GM23338 (cell line): ENCODE measurements at regions not wholly inside any gene's neighbourhood (a gene's known extent, or its start where the extent isn't known, plus 50 kb on each side); places are given as distances from the start of the nearest gene placed in this dataset.
A peak's percentile ranks its signal among the peaks of the same experiment; 100 is the strongest.

Experiments
- ATAC-seq: fragments of 200-7000 bp; cut with Tn5 transposase; 3 replicates; pipeline ENCODE4 v1.9.1; 2020
- DNase-seq: peaks from one replicate; pipeline ENCODE4 v3.0.0-alpha.2; 2015; ENCODE audit warnings: low spot score
- H2AFZ ChIP-seq: fragments of 200-600 bp; sonication (generic); 2 replicates; pipeline ENCODE4 v1.8.0; 2016; ENCODE audit warnings: antibody characterized with exemption, mild to moderate bottlenecking, moderate library complexity
- H3F3A ChIP-seq: fragments of 200-600 bp; sonication (generic); replicated peaks from 2 replicates; pipeline ENCODE4 v1.8.0; 2017; ENCODE audit warnings: antibody characterized with exemption, mixed run types, low read depth
- H3K27ac ChIP-seq: fragments of 200-600 bp; sonication (generic); 2 replicates; pipeline ENCODE4 v1.6.1; 2016; ENCODE audit warnings: low read depth
- H3K27me3 ChIP-seq: fragments of 200-600 bp; sonication (generic); 2 replicates; pipeline ENCODE4 v1.8.0; 2016; ENCODE audit warnings: mild to moderate bottlenecking, mixed run types, moderate library complexity; ENCODE audit not compliant: insufficient read depth
- H3K36me3 ChIP-seq: fragments of 200-600 bp; sonication (generic); 2 replicates; pipeline ENCODE4 v1.8.0; 2016; ENCODE audit warnings: mild to moderate bottlenecking; ENCODE audit not compliant: insufficient read depth
- H3K4me1 ChIP-seq: fragments of 200-600 bp; sonication (generic); 2 replicates; pipeline ENCODE4 v1.8.0; 2016; ENCODE audit warnings: mild to moderate bottlenecking, moderate library complexity; ENCODE audit not compliant: insufficient read depth
- H3K4me2 ChIP-seq: fragments of 200-600 bp; sonication (generic); 2 replicates; pipeline ENCODE4 v1.7.1; 2017; ENCODE audit warnings: mixed run types
- H3K4me3 ChIP-seq: fragments of 200-600 bp; sonication (generic); 2 replicates; pipeline ENCODE4 v1.6.1; 2016; ENCODE audit warnings: mixed run types
- H3K79me2 ChIP-seq: fragments of 200-600 bp; sonication (generic); replicated peaks from 2 replicates; pipeline ENCODE4 v1.8.0; 2017; ENCODE audit warnings: mild to moderate bottlenecking; ENCODE audit not compliant: insufficient read depth
- H3K9me2 ChIP-seq: fragments of 200-600 bp; sonication (generic); 2 replicates; pipeline ENCODE4 v1.8.0; 2017; ENCODE audit not compliant: insufficient read depth
- H4K20me1 ChIP-seq: fragments of 200-600 bp; sonication (generic); replicated peaks from 2 replicates; pipeline ENCODE4 v1.8.0; 2017; ENCODE audit warnings: mild to moderate bottlenecking; ENCODE audit not compliant: insufficient read depth
- H3K27ac Mint-ChIP-seq: 2 replicates; pipeline ENCODE4 v1.8.0; 2020; ENCODE audit warnings: inconsistent platforms, mild to moderate bottlenecking, moderate library complexity, mixed read lengths
- H3K27me3 Mint-ChIP-seq: 3 replicates; pipeline ENCODE4 v1.8.0; 2022; ENCODE audit warnings: low read depth, mild to moderate bottlenecking, moderate library complexity, mixed read lengths, inconsistent platforms; ENCODE audit not compliant: insufficient read depth, poor library complexity
- H3K36me3 Mint-ChIP-seq: 3 replicates; pipeline ENCODE4 v1.8.0; 2021; ENCODE audit warnings: low read depth, mild to moderate bottlenecking, inconsistent platforms, moderate library complexity, mixed read lengths
- H3K4me1 Mint-ChIP-seq: 3 replicates; pipeline ENCODE4 v1.8.0; 2020; ENCODE audit warnings: mild to moderate bottlenecking, inconsistent platforms, mixed read lengths
- H3K4me3 Mint-ChIP-seq: 3 replicates; pipeline ENCODE4 v1.8.0; 2021; ENCODE audit warnings: moderate library complexity, mild to moderate bottlenecking, inconsistent platforms, mixed read lengths
- H3K9me3 Mint-ChIP-seq: 3 replicates; pipeline ENCODE4 v1.8.0; 2020; ENCODE audit warnings: moderate library complexity, mild to moderate bottlenecking, inconsistent platforms, mixed read lengths
- CREB1 ChIP-seq: fragments of 250-450 bp; sonication (Bioruptor Pico); IDR thresholded peaks from 2 replicates; pipeline ENCODE4 v1.5.0; 2020; ENCODE audit warnings: low read depth, mild to moderate bottlenecking, moderate library complexity
- EZH2 ChIP-seq: fragments of 200-600 bp; sonication (generic); IDR thresholded peaks from one replicate; pipeline ENCODE4 v1.8.0; 2017; ENCODE audit warnings: antibody characterized with exemption, mild to moderate bottlenecking, low read depth; ENCODE audit not compliant: unreplicated experiment
- STAT1 ChIP-seq: IDR thresholded peaks from one replicate; pipeline ENCODE4 v1.6.1; 2016; ENCODE audit warnings: antibody characterized with exemption; ENCODE audit not compliant: unreplicated experiment
- ZNF462 ChIP-seq: fragments of 250-450 bp; sonication (Bioruptor Pico); IDR thresholded peaks from 2 replicates; pipeline ENCODE4 v1.5.0; 2020; ENCODE audit warnings: mild to moderate bottlenecking, moderate library complexity
- TF ChIP-seq, protein P1 (sequence below): IDR thresholded peaks from one replicate; pipeline ENCODE4 v1.6.1; 2018; ENCODE audit warnings: antibody characterized with exemption; ENCODE audit not compliant: unreplicated experiment

GRCh38 chr1:213714645-213715044, 273.1 kb upstream of the PROX1 start:
- Histone ChIP-seq H3K4me2 (no peak overlapping the region), H3K27me3 (no peaks in the 10 kb centered on the region)
- no peaks in the 10 kb centered on the region for H3K27me3 Mint-ChIP-seq

More at GRCh38 chr1:213714645-213715044, 273.1 kb upstream of the PROX1 start:
- no peak overlapping the region for H3K4me3 Mint-ChIP-seq
- no peak overlapping the region for H3K27ac Mint-ChIP-seq
- Histone ChIP-seq H3K4me3 (no peak overlapping the region), H2AFZ (peak overlapping the region; percentile 52), H4K20me1 (no peaks in the 10 kb centered on the region), H3K79me2 (no peaks in the 10 kb centered on the region), H3K27ac (no peak overlapping the region), H3K9me2 (peaks cover 1% of the 10 kb centered on the region; the same call in 1 of the 2 replicates), H3K36me3 (no peaks in the 10 kb centered on the region), H3F3A (no peaks in the 10 kb centered on the region), H3K4me1 (no peaks in the 10 kb centered on the region)
- no peaks in the 10 kb centered on the region for H3K36me3 Mint-ChIP-seq
- ATAC-seq (peak; percentile 66), DNase-seq (no peak)
- no peak for TF ChIP-seq ZNF462 (CRISPR knock-in tag)
- TF ChIP-seq, protein P1, sequence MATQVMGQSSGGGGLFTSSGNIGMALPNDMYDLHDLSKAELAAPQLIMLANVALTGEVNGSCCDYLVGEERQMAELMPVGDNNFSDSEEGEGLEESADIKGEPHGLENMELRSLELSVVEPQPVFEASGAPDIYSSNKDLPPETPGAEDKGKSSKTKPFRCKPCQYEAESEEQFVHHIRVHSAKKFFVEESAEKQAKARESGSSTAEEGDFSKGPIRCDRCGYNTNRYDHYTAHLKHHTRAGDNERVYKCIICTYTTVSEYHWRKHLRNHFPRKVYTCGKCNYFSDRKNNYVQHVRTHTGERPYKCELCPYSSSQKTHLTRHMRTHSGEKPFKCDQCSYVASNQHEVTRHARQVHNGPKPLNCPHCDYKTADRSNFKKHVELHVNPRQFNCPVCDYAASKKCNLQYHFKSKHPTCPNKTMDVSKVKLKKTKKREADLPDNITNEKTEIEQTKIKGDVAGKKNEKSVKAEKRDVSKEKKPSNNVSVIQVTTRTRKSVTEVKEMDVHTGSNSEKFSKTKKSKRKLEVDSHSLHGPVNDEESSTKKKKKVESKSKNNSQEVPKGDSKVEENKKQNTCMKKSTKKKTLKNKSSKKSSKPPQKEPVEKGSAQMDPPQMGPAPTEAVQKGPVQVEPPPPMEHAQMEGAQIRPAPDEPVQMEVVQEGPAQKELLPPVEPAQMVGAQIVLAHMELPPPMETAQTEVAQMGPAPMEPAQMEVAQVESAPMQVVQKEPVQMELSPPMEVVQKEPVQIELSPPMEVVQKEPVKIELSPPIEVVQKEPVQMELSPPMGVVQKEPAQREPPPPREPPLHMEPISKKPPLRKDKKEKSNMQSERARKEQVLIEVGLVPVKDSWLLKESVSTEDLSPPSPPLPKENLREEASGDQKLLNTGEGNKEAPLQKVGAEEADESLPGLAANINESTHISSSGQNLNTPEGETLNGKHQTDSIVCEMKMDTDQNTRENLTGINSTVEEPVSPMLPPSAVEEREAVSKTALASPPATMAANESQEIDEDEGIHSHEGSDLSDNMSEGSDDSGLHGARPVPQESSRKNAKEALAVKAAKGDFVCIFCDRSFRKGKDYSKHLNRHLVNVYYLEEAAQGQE = no peak
- no peak for TF ChIP-seq EZH2
- TF ChIP-seq CREB1 = no peak
- no peak for TF ChIP-seq STAT1
- peaks cover 7% of the 10 kb centered on the region for H3K4me1 Mint-ChIP-seq
- H3K9me3 Mint-ChIP-seq = no peaks in the 10 kb centered on the region; the same call in 2 of the 3 replicates
